ENCODE measurements at regions not wholly inside any gene's neighbourhood (a gene's known extent, or its start where the extent isn't known, plus 50 kb on each side); places are given as distances from the start of the nearest gene placed in this dataset.

DNA sequence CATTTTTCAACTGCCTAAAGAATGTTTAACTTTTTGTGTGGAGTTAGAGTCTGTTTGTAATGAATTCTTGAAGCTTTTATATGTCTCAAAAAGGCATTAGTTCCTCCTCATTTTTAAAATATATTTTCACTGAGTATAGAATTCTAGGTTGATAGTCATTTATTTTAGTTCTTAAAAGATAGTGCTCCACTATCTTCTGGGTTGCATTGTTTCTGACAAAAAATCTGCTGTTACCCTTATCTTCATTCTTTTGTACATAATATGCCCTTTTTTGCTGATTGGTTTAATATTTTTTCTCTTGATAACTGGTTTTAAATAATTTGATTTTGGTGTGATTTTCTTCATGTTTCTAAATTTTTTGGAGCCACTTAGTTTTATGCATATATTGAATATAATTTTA lies 754.7 kb upstream of the GYPC start:
- Histone ChIP-seq H3K27me3 (ENCODE audit: control insufficient read depth in 1 of 2, insufficient read depth in 1 of 2, low read length in 2 of 2) (no peaks in the 10 kb centered on the region), H3K36me3 (ENCODE audit: control insufficient read depth in 1 of 2, insufficient read depth in 2 of 2, low read depth in 1 of 2, low read length in 2 of 2) (no peaks in the 10 kb centered on the region), H3K27ac (ENCODE audit: low read length, poor library complexity, severe bottlenecking) (no peak overlapping the region)

DNA sequence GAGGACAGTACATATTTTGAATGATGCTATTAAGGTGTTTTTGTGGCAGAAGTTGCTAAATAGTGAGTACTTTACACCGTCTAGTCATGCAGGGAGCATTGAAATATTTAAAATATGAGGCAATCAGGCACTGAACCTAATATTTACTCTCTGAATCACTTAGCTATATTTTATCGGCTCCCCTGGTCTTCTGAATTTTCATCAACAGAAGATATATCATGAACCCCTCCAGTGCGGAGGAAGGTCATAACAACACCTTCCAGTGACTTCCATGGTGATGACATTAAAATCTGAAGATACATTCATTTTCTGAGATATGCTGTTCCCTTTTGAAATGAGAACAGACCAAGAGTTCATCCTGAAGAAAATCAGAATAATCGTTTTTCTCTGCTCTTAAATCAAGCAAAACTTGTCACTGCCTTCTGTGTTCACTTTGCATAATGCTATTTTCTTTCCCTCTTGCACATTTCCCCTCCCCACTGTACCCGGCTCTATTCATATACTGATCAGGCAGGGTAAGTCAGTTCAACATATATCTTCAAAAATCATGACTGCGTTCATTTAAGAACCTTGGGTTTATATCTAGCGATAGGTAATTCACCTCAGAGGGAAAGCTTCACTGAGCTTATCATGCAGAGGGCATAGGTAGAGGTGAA lies 729.9 kb upstream of the GYPC start:
- H3K27me3 ChIP-seq (ENCODE audit: control insufficient read depth in 1 of 2, insufficient read depth in 1 of 2, low read length in 2 of 2): no peaks in the 10 kb centered on the region

More for the DNA sequence above, 754.7 kb upstream of the GYPC start:
- no peaks in the 10 kb centered on the region for H3K4me1 ChIP-seq (ENCODE audit: control insufficient read depth, insufficient read depth, low read depth, low read length)
- no peak overlapping the region for H4K91ac ChIP-seq (ENCODE audit: low read length)
- no peak overlapping the region for H3K23ac ChIP-seq (ENCODE audit: low read length in 2 of 2)
- no peak overlapping the region for H3K4ac ChIP-seq (ENCODE audit: low read depth in 1 of 2, low read length in 2 of 2)
- no peak overlapping the region for H2AFZ ChIP-seq (ENCODE audit: low read depth, low read length)
- H3K9ac ChIP-seq (ENCODE audit: low read length): no peak overlapping the region
- H3K4me2 ChIP-seq (ENCODE audit: low read length, poor library complexity, severe bottlenecking): no peak overlapping the region
- no peak overlapping the region for H2BK15ac ChIP-seq (ENCODE audit: low read depth, poor library complexity, severe bottlenecking)
- no peaks in the 10 kb centered on the region for H3K79me1 ChIP-seq (replicated peaks; ENCODE audit: low read length, poor library complexity, severe bottlenecking)
- no peak overlapping the region for H2BK12ac ChIP-seq (ENCODE audit: low read length in 2 of 2)
- H3K9me3 ChIP-seq (ENCODE audit: control insufficient read depth, low read length): peaks cover 73% of the 10 kb centered on the region
- no peak overlapping the region for H3K4me3 ChIP-seq (ENCODE audit: insufficient read depth in 1 of 2, low read depth in 1 of 2, low read length in 2 of 2)
- no peak overlapping the region for H2BK120ac ChIP-seq (ENCODE audit: low read depth, low read length)
- no peak overlapping the region for H4K8ac ChIP-seq (ENCODE audit: low read length)
- H2BK5ac ChIP-seq (ENCODE audit: low read depth, low read length, poor library complexity, severe bottlenecking): no peak overlapping the region
- no peak overlapping the region for H2AK5ac ChIP-seq (ENCODE audit: low read length, severe bottlenecking)
- DNase-seq: no peak
- H3K14ac ChIP-seq (ENCODE audit: low read length in 2 of 2): no peak overlapping the region
- no peak overlapping the region for H3K18ac ChIP-seq (ENCODE audit: low read depth in 1 of 2, low read length in 2 of 2)

GRCh38 chr2:125935559-125935958 lies 720.4 kb upstream of the GYPC start:
- Histone ChIP-seq H3K4me3 (ENCODE audit: insufficient read depth in 1 of 2, low read depth in 1 of 2, low read length in 2 of 2) (no peak overlapping the region), H3K18ac (ENCODE audit: low read depth in 1 of 2, low read length in 2 of 2) (no peak overlapping the region), H3K4me2 (ENCODE audit: low read length, poor library complexity, severe bottlenecking) (no peak overlapping the region), H2BK12ac (ENCODE audit: low read length in 2 of 2) (no peak overlapping the region), H3K4me1 (ENCODE audit: control insufficient read depth, insufficient read depth, low read depth, low read length) (no peaks in the 10 kb centered on the region), H3K36me3 (ENCODE audit: control insufficient read depth in 1 of 2, insufficient read depth in 2 of 2, low read depth in 1 of 2, low read length in 2 of 2) (no peaks in the 10 kb centered on the region), H3K14ac (ENCODE audit: low read length in 2 of 2) (no peak overlapping the region), H3K27me3 (ENCODE audit: control insufficient read depth in 1 of 2, insufficient read depth in 1 of 2, low read length in 2 of 2) (no peaks in the 10 kb centered on the region), H3K4ac (ENCODE audit: low read depth in 1 of 2, low read length in 2 of 2) (no peak overlapping the region), H4K91ac (ENCODE audit: low read length) (no peak overlapping the region), H2AFZ (ENCODE audit: low read depth, low read length) (no peak overlapping the region), H3K27ac (ENCODE audit: low read length, poor library complexity, severe bottlenecking) (no peak overlapping the region), H3K9ac (ENCODE audit: low read length) (no peak overlapping the region), H3K79me1 (replicated peaks; ENCODE audit: low read length, poor library complexity, severe bottlenecking) (no peaks in the 10 kb centered on the region), H2BK120ac (ENCODE audit: low read depth, low read length) (no peak overlapping the region), H2BK5ac (ENCODE audit: low read depth, low read length, poor library complexity, severe bottlenecking) (no peak overlapping the region), H4K8ac (ENCODE audit: low read length) (no peak overlapping the region), H3K9me3 (ENCODE audit: control insufficient read depth, low read length) (peaks cover 14% of the 10 kb centered on the region), H2AK5ac (ENCODE audit: low read length, severe bottlenecking) (no peak overlapping the region), H2BK15ac (ENCODE audit: low read depth, poor library complexity, severe bottlenecking) (no peak overlapping the region), H3K23ac (ENCODE audit: low read length in 2 of 2) (no peak overlapping the region)
- DNase-seq: no peak
- no CpG with 5 or more reads among the region's 2 CpGs for whole genome bisulfite sequencing

More for the DNA sequence above, 729.9 kb upstream of the GYPC start:
- Histone ChIP-seq H2BK12ac (ENCODE audit: low read length in 2 of 2) (no peak overlapping the region), H3K18ac (ENCODE audit: low read depth in 1 of 2, low read length in 2 of 2) (no peak overlapping the region), H3K36me3 (ENCODE audit: control insufficient read depth in 1 of 2, insufficient read depth in 2 of 2, low read depth in 1 of 2, low read length in 2 of 2) (no peaks in the 10 kb centered on the region), H3K4ac (ENCODE audit: low read depth in 1 of 2, low read length in 2 of 2) (no peak overlapping the region), H4K91ac (ENCODE audit: low read length) (no peak overlapping the region), H2BK120ac (ENCODE audit: low read depth, low read length) (no peak overlapping the region), H3K79me1 (replicated peaks; ENCODE audit: low read length, poor library complexity, severe bottlenecking) (no peaks in the 10 kb centered on the region), H3K27ac (ENCODE audit: low read length, poor library complexity, severe bottlenecking) (no peak overlapping the region), H3K4me1 (ENCODE audit: control insufficient read depth, insufficient read depth, low read depth, low read length) (no peaks in the 10 kb centered on the region), H3K14ac (ENCODE audit: low read length in 2 of 2) (no peak overlapping the region), H2BK5ac (ENCODE audit: low read depth, low read length, poor library complexity, severe bottlenecking) (no peak overlapping the region), H3K9ac (ENCODE audit: low read length) (no peak overlapping the region), H3K4me2 (ENCODE audit: low read length, poor library complexity, severe bottlenecking) (no peak overlapping the region), H3K9me3 (ENCODE audit: control insufficient read depth, low read length) (peaks cover 31% of the 10 kb centered on the region), H2AK5ac (ENCODE audit: low read length, severe bottlenecking) (no peak overlapping the region), H2AFZ (ENCODE audit: low read depth, low read length) (no peak overlapping the region), H3K4me3 (ENCODE audit: insufficient read depth in 1 of 2, low read depth in 1 of 2, low read length in 2 of 2) (no peak overlapping the region), H3K23ac (ENCODE audit: low read length in 2 of 2) (no peak overlapping the region), H4K8ac (ENCODE audit: low read length) (no peak overlapping the region), H2BK15ac (ENCODE audit: low read depth, poor library complexity, severe bottlenecking) (no peak overlapping the region)
- no peak for DNase-seq
- 88% methylated on average over 7 of the region's 7 CpGs for WGBS

GRCh38 chr2:125942585-125943424 lies 713.2 kb upstream of the GYPC start:
- WGBS: 87% methylated on average over 18 of the region's 23 CpGs
- Histone ChIP-seq H3K4me2 (ENCODE audit: low read length, poor library complexity, severe bottlenecking) (no peak overlapping the region), H3K23ac (ENCODE audit: low read length in 2 of 2) (no peak overlapping the region), H3K4me1 (ENCODE audit: control insufficient read depth, insufficient read depth, low read depth, low read length) (no peaks in the 10 kb centered on the region), H4K8ac (ENCODE audit: low read length) (no peak overlapping the region), H4K91ac (ENCODE audit: low read length) (peak overlapping the region; percentile 8), H3K18ac (ENCODE audit: low read depth in 1 of 2, low read length in 2 of 2) (no peak overlapping the region), H3K4ac (ENCODE audit: low read depth in 1 of 2, low read length in 2 of 2) (no peak overlapping the region), H3K27ac (ENCODE audit: low read length, poor library complexity, severe bottlenecking) (no peak overlapping the region), H2AK5ac (ENCODE audit: low read length, severe bottlenecking) (no peak overlapping the region), H3K4me3 (ENCODE audit: insufficient read depth in 1 of 2, low read depth in 1 of 2, low read length in 2 of 2) (no peak overlapping the region), H2BK15ac (ENCODE audit: low read depth, poor library complexity, severe bottlenecking) (no peak overlapping the region), H2BK5ac (ENCODE audit: low read depth, low read length, poor library complexity, severe bottlenecking) (no peak overlapping the region), H3K14ac (ENCODE audit: low read length in 2 of 2) (no peak overlapping the region), H3K27me3 (ENCODE audit: control insufficient read depth in 1 of 2, insufficient read depth in 1 of 2, low read length in 2 of 2) (no peaks in the 10 kb centered on the region), H2AFZ (ENCODE audit: low read depth, low read length) (no peak overlapping the region), H3K9me3 (ENCODE audit: control insufficient read depth, low read length) (peaks cover 34% of the 10 kb centered on the region), H2BK120ac (ENCODE audit: low read depth, low read length) (no peak overlapping the region), H3K79me1 (replicated peaks; ENCODE audit: low read length, poor library complexity, severe bottlenecking) (no peaks in the 10 kb centered on the region), H3K36me3 (ENCODE audit: control insufficient read depth in 1 of 2, insufficient read depth in 2 of 2, low read depth in 1 of 2, low read length in 2 of 2) (no peaks in the 10 kb centered on the region), H2BK12ac (ENCODE audit: low read length in 2 of 2) (no peak overlapping the region), H3K9ac (ENCODE audit: low read length) (no peak overlapping the region)
- no peak for DNase-seq
